Esophagus muscularis mucosa (tissue), 4 donors: ENCODE measurements at regions not wholly inside any gene's neighbourhood (a gene's known extent, or its start where the extent isn't known, plus 50 kb on each side); places are given as distances from the start of the nearest gene placed in this dataset.
"Not testable (repeated sequence)": the region's sequence is repeated elsewhere in the genome, so short reads cannot be mapped to it uniquely, and the experiment has no call there.

Experiments used
- DNase-seq: peaks from one replicate; pipeline ENCODE4 v3.0.0-alpha.2; 2017; ENCODE audit errors: extremely low spot score
- H3K27ac ChIP-seq, 4 donors: fragments of 200-600 bp; sonication (generic); replicated peaks in 1 of 4; 1 replicate in 3 of 4; 2 replicates in 1 of 4; pipeline ENCODE4 v1.5.1; 2016 to 2019; ENCODE audit warnings: mild to moderate bottlenecking in 1 of 4
- H3K27me3 ChIP-seq, 4 donors: fragments of 200-600 bp; sonication (generic); one replicate each; pipeline versions ENCODE4 v1.5.1 to v1.6.0; 2016 to 2019
- H3K36me3 ChIP-seq, 4 donors: fragments of 200-600 bp; sonication (generic); one replicate each; pipeline ENCODE4 v1.5.1; 2016 to 2019
- H3K4me1 ChIP-seq, 4 donors: fragments of 200-600 bp; sonication (generic); one replicate each; pipeline ENCODE4 v1.5.1; 2016 to 2019
- H3K4me3 ChIP-seq, 4 donors: fragments of 200-600 bp; sonication (generic); 1 replicate in 2 of 4; 2 replicates in 2 of 4; pipeline ENCODE4 v1.5.1; 2016 to 2019; ENCODE audit warnings: mild to moderate bottlenecking in 4 of 4, moderate library complexity in 1 of 4
- H3K9me3 ChIP-seq, 4 donors: fragments of 200-600 bp; sonication (generic); 1 replicate in 3 of 4; 2 replicates in 1 of 4; pipeline ENCODE4 v1.5.1; 2016 to 2019
- CTCF ChIP-seq, 3 experiments: fragments of 200-600 bp in 2 of 3; fragments of 450-650 bp in 1 of 3; sonication (generic) in 2 of 3; IDR thresholded peaks; one replicate each; pipeline ENCODE4 v1.5.1; 2017 to 2019; ENCODE audit warnings: antibody characterized with exemption in 3 of 3, mild to moderate bottlenecking in 2 of 3, moderate library complexity in 1 of 3
- EP300 ChIP-seq: sonication (generic); formaldehyde crosslinking; IDR thresholded peaks from one replicate; pipeline ENCODE4 v1.6.1; 2017; ENCODE audit warnings: antibody characterized with exemption
- POLR2A ChIP-seq: fragments of 450-650 bp; IDR thresholded peaks from one replicate; pipeline ENCODE4 v1.6.1; 2017; ENCODE audit warnings: antibody characterized with exemption, moderate library complexity, mild to moderate bottlenecking, low read depth
- POLR2AphosphoS5 ChIP-seq, 2 donors: sonication (generic); formaldehyde crosslinking; IDR thresholded peaks; one replicate each; pipeline ENCODE4 v1.6.1; 2017; ENCODE audit warnings: antibody characterized with exemption in 2 of 2
- WGBS: methylation state at CpG from one replicate; pipeline ENCODE4 v1.1.5; 2018; 5-methylcytosine and 5-hydroxymethylcytosine counted together
- intact Hi-C: fragments of 100-400 bp; cut with DNase I; formaldehyde crosslinking; loops from one replicate; pipeline ENCODE4 v1.15.1; 2023

GRCh38 chr1:220475608-220476007 is 52.3 kb upstream of the MARK1 start:
- H3K4me1 ChIP-seq, H3K9me3 ChIP-seq, H3K36me3 ChIP-seq, H3K4me3 ChIP-seq, H3K27me3 ChIP-seq, intact Hi-C loops, H3K27ac ChIP-seq: not testable (repeated sequence)
- WGBS = no CpG with 5 or more reads among the region's 35 CpGs
- DNase-seq = peak; percentile 24

- H3K4me1 ChIP-seq, H3K9me3 ChIP-seq, H3K36me3 ChIP-seq, DNase-seq, H3K27me3 ChIP-seq, intact Hi-C loops, H3K27ac ChIP-seq, H3K4me3 ChIP-seq: not testable (repeated sequence)
- 88% methylated on average over 6 of the region's 8 CpGs for WGBS
Measured at GRCh38 chr1:220475141-220475540, 52.8 kb upstream of the MARK1 start.

- Histone ChIP-seq H3K4me3 (no peak overlapping the region), H3K4me1 (no peaks in the 10 kb centered on the region), H3K36me3 (no peaks in the 10 kb centered on the region), H3K27ac (no peak overlapping the region), H3K9me3 (peaks cover 0 to 7% (median 0%) of the 10 kb centered on the region in 4 donors), H3K27me3 (no peaks in the 10 kb centered on the region)
- WGBS = 90% methylated on average over 2 of the region's 2 CpGs
- DNase-seq = no peak
- no peak for TF ChIP-seq CTCF (IDR thresholded peaks at IDR 0.05)
- no peak for TF ChIP-seq POLR2AphosphoS5 (IDR thresholded peaks at IDR 0.05)
- TF ChIP-seq EP300 = no peak
- no peak for TF ChIP-seq POLR2A
- intact Hi-C loops = no loop called here
Measured at GRCh38 chr1:220473440-220473839, 54.5 kb upstream of the MARK1 start.

GRCh38 chr1:220462752-220463151 is 65.2 kb upstream of the MARK1 start:
- DNase-seq = peak; percentile 62
- H3K27ac ChIP-seq = no peak overlapping the region
- WGBS = 68% methylated on average over 5 of the region's 11 CpGs
- H3K36me3 ChIP-seq = no peaks in the 10 kb centered on the region
- peaks cover 0 to 4% (median 0%) of the 10 kb centered on the region in 4 donors for H3K9me3 ChIP-seq
- no peaks in the 10 kb centered on the region for H3K27me3 ChIP-seq
- TF ChIP-seq CTCF (IDR thresholded peaks at IDR 0.05) (no peak), POLR2A (no peak), EP300 (no peak), POLR2AphosphoS5 (IDR thresholded peaks at IDR 0.05) (no peak)
- peaks cover 0 to 7% (median 0%) of the 10 kb centered on the region in 4 donors for H3K4me1 ChIP-seq
- intact Hi-C loops = no loop called here
- no peak overlapping the region for H3K4me3 ChIP-seq

GRCh38 chr1:220458936-220459335 is 69.0 kb upstream of the MARK1 start:
- H3K27ac ChIP-seq = no peak overlapping the region
- no peaks in the 10 kb centered on the region for H3K36me3 ChIP-seq
- H3K9me3 ChIP-seq = no peaks in the 10 kb centered on the region
- no peak for TF ChIP-seq POLR2A
- no peak for TF ChIP-seq CTCF (IDR thresholded peaks at IDR 0.05)
- TF ChIP-seq POLR2AphosphoS5 (IDR thresholded peaks at IDR 0.05) = no peak
- no peak for TF ChIP-seq EP300
- no peak overlapping the region for H3K4me3 ChIP-seq
- peaks cover 0 to 7% (median 0%) of the 10 kb centered on the region in 4 donors for H3K4me1 ChIP-seq
- no peak for DNase-seq
- intact Hi-C loops = no loop called here
- no peaks in the 10 kb centered on the region for H3K27me3 ChIP-seq

GRCh38 chr1:220457957-220458609 is 69.9 kb upstream of the MARK1 start:
- Histone ChIP-seq H3K4me3 (no peak overlapping the region), H3K9me3 (no peaks in the 10 kb centered on the region), H3K27ac (no peak overlapping the region), H3K27me3 (no peaks in the 10 kb centered on the region), H3K4me1 (peaks cover 0 to 7% (median 0%) of the 10 kb centered on the region in 4 donors), H3K36me3 (no peaks in the 10 kb centered on the region)
- 71% methylated on average over 5 of the region's 5 CpGs for WGBS
- intact Hi-C loops = no loop called here
- TF ChIP-seq POLR2A (no peak), POLR2AphosphoS5 (IDR thresholded peaks at IDR 0.05) (no peak), EP300 (no peak), CTCF (IDR thresholded peaks at IDR 0.05) (no peak)
- DNase-seq = peak; percentile 72
